Spleen (tissue), 11 donors: ENCODE measurements at regions not wholly inside any gene's neighbourhood (a gene's known extent, or its start where the extent isn't known, plus 50 kb on each side); places are given as distances from the start of the nearest gene placed in this dataset.

Source experiments
- DNase-seq: peaks from one replicate; pipeline ENCODE4 v3.0.0-alpha.2; 2020
- H3K27ac ChIP-seq, 8 donors: fragments of 200-600 bp; sonication (generic) in 7 of 8; 1 replicate in 4 of 8; 2 replicates in 4 of 8; pipeline versions ENCODE4 v1.5.0 to v1.8.0; 2016 to 2021; ENCODE audit warnings: inconsistent platforms in 4 of 8, mild to moderate bottlenecking in 4 of 8, moderate library complexity in 1 of 8
- H3K27me3 ChIP-seq, 7 donors: fragments of 200-600 bp; sonication (generic) in 6 of 7; replicated peaks in 1 of 7; 1 replicate in 4 of 7; 2 replicates in 3 of 7; pipeline versions ENCODE4 v1.5.0 to v1.8.0; 2016 to 2021; ENCODE audit warnings: inconsistent platforms in 3 of 7, mild to moderate bottlenecking in 1 of 7
- H3K36me3 ChIP-seq, 6 donors: fragments of 200-600 bp; sonication (generic) in 5 of 6; 1 replicate in 4 of 6; 2 replicates in 2 of 6; pipeline versions ENCODE4 v1.5.0 to v1.8.0; 2016 to 2021; ENCODE audit warnings: inconsistent platforms in 2 of 6
- H3K4me1 ChIP-seq, 6 donors: fragments of 200-600 bp; sonication (generic) in 5 of 6; 1 replicate in 3 of 6; 2 replicates in 3 of 6; pipeline versions ENCODE4 v1.5.0 to v1.8.0; 2016 to 2021; ENCODE audit warnings: inconsistent platforms in 3 of 6
- H3K4me3 ChIP-seq, 8 donors: fragments of 200-600 bp; sonication (generic) in 7 of 8; 1 replicate in 4 of 8; 2 replicates in 4 of 8; pipeline versions ENCODE4 v1.5.0 to v1.8.0; 2016 to 2021; ENCODE audit warnings: inconsistent platforms in 4 of 8, mild to moderate bottlenecking in 4 of 8, moderate library complexity in 2 of 8
- H3K9me3 ChIP-seq, 8 donors: fragments of 200-600 bp; sonication (generic) in 7 of 8; 1 replicate in 4 of 8; 2 replicates in 4 of 8; pipeline versions ENCODE4 v1.5.0 to v1.8.0; 2016 to 2021; ENCODE audit warnings: inconsistent platforms in 4 of 8
- POLR2A ChIP-seq, 3 donors: fragments of 450-650 bp; IDR thresholded peaks; one replicate each; pipeline ENCODE4 v1.5.1; 2017; ENCODE audit warnings: antibody characterized with exemption in 3 of 3, mild to moderate bottlenecking in 1 of 3
- POLR2AphosphoS5 ChIP-seq, 3 donors: sonication (generic); formaldehyde crosslinking; IDR thresholded peaks; one replicate each; pipeline ENCODE4 v1.5.1; 2017; ENCODE audit warnings: antibody characterized with exemption in 3 of 3
- WGBS, 5 donors: extraction: QIAGEN DNeasy Blood & Tissue Kit in 3 of 5; methylation state at CpG; one replicate each; pipeline versions ENCODE4 v1.1.5 to v1.1.7; 2013 to 2018; 5-methylcytosine and 5-hydroxymethylcytosine counted together
- intact Hi-C: fragments of 100-400 bp; cut with DNase I; formaldehyde crosslinking; loops from one replicate; pipeline ENCODE4 v1.15.0; 2023; ENCODE audit warnings: low total_unique reads
- TF ChIP-seq, protein P1 (sequence below), 11 experiments: fragments of 200-600 bp in 7 of 11; fragments of 450-650 bp in 4 of 11; sonication (generic) in 4 of 11; IDR thresholded peaks in 8 of 11; conservative IDR thresholded peaks in 3 of 11; 1 replicate in 7 of 11; 2 replicates in 4 of 11; pipeline versions ENCODE4 v1.4.0 to v1.8.0; 2016 to 2021; ENCODE audit warnings: antibody characterized with exemption in 11 of 11, inconsistent platforms in 4 of 11, mild to moderate bottlenecking in 1 of 11
- donor health status: healthy with polysubstance abuse.
- donor health status: DM: no; HTN: no; CAD: no; lungs with moderate emphysema.
- donor health status: DM: no; HTN: no; CAD: no.
- donor health status: Bipolar disorder and iron deficiency.
- donor health status: healthy.
- donor health status: DM: no; HTN: no; CAD: no.
- donor health status: DM: yes; HTN: yes; CAD: no.

DNA sequence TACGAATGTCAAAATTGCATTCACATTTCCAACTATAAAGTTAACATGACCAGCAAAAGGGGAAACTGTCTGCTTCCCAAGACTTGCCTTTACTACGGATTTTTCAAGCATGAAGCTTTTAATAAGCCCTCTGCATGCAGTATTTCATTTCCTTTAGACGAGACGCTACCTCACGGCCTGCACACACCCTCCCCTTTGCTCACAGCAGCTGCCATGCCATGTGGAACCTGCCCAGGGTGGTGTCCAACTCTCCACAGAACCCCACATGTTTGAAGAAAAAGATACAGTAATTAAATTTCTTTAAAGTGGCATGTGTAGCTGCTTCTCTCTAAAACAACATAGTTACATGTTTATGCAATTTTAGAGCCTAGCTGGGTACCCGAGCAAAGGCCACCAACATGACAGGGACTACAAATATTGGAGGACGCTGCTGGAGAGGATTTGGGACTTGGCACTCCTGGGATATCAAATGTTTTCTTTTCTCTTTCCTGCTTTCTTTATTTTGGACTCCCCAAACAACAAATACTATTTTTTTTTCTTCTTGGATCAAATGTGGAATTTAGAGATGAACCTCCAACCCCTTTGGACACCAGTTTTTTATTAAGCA lies 256.9 kb upstream of the PCSK5 start:
- Histone ChIP-seq H3K36me3 (no peaks in the 10 kb centered on the region), H3K4me3 (no peak overlapping the region), H3K27ac (no peak overlapping the region), H3K4me1 (no peaks in the 10 kb centered on the region), H3K9me3 (no peaks in the 10 kb centered on the region), H3K27me3 (no peaks in the 10 kb centered on the region)
- 66 to 73% (median 72%) methylated on average over 7 of the region's 7 CpGs for WGBS, 5 donors
- TF ChIP-seq, protein P1, sequence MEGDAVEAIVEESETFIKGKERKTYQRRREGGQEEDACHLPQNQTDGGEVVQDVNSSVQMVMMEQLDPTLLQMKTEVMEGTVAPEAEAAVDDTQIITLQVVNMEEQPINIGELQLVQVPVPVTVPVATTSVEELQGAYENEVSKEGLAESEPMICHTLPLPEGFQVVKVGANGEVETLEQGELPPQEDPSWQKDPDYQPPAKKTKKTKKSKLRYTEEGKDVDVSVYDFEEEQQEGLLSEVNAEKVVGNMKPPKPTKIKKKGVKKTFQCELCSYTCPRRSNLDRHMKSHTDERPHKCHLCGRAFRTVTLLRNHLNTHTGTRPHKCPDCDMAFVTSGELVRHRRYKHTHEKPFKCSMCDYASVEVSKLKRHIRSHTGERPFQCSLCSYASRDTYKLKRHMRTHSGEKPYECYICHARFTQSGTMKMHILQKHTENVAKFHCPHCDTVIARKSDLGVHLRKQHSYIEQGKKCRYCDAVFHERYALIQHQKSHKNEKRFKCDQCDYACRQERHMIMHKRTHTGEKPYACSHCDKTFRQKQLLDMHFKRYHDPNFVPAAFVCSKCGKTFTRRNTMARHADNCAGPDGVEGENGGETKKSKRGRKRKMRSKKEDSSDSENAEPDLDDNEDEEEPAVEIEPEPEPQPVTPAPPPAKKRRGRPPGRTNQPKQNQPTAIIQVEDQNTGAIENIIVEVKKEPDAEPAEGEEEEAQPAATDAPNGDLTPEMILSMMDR (IDR thresholded peaks at IDR 0.05 in 8 of 11, conservative IDR thresholded peaks at IDR 0.05 in 3 of 11) = no peak
- TF ChIP-seq POLR2A (IDR thresholded peaks at IDR 0.05) = no peak
- no peak for TF ChIP-seq POLR2AphosphoS5 (IDR thresholded peaks at IDR 0.05)
- no peak for DNase-seq
- intact Hi-C loops = no loop called here

DNA sequence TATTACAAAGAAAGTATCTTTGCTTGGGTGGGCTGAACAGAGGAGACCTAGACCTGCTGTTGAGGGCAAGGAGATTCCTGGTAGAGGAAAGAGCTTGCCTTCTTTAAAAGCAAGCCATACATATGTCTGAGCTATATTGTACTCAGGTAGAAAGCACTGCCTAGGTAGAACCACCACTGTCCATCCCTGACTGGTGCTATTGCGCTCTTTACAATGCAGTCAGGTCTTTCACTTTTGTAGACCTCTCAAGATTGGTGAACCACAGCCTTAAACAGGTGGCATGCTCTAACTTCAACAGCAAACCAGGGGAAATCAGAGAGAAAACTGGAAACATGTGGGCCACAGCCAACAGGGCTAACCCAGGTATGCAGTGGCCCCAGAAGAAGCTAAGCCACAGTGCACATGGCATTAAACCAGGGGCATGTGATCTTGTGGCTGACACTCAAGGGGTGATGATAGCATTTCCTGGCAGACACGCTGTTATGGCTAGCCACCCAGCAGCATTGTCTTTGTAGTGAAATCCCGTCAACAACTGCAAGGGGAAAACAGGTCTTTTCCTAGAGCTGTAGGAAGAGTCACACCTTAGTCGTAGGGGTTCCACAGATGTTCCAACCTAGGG lies 253.9 kb upstream of the PCSK5 start:
- DNase-seq = no peak
- intact Hi-C loops = no loop called here
- H3K9me3 ChIP-seq = no peaks in the 10 kb centered on the region
- TF ChIP-seq, protein P1 (IDR thresholded peaks at IDR 0.05 in 8 of 11, conservative IDR thresholded peaks at IDR 0.05 in 3 of 11) = no peak
- TF ChIP-seq POLR2A (IDR thresholded peaks at IDR 0.05) (no peak), POLR2AphosphoS5 (IDR thresholded peaks at IDR 0.05) (no peak)
- no peaks in the 10 kb centered on the region for H3K36me3 ChIP-seq
- no peaks in the 10 kb centered on the region for H3K27me3 ChIP-seq
- H3K27ac ChIP-seq = no peak overlapping the region
- no peaks in the 10 kb centered on the region for H3K4me1 ChIP-seq
- H3K4me3 ChIP-seq = no peak overlapping the region
- WGBS, 5 donors = 60 to 71% (median 67%) methylated on average over 4 of the region's 4 CpGs

DNA sequence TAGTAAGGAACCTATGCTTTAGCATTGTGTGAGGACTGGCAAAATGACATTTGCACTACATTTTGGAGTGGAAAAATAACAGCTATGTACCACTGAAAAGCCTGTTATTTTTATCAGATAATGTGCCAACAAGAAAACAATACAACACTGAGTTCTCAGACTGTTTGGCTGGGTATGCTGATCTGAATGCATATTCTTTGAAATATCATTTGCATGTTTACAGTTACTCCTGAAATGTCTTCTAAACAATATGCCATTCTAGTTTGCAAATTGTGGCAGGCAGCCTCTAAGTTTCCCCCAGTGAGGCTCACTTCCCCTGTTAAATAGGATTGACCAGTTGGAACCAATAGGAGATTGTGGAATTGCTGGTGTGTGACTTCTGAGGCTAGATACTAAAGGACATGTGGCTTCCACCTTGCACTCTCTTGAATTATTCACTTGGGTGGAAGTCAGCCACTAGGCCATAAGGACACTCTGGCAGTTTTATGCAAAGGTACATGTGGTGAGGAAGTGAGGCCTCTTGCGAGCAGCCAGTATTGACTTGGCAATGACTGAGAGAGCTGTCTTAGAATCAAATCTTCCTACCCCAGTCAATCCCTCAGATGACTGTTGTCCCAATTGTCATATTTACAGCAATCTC lies 250.4 kb upstream of the PCSK5 start:
- H3K27me3 ChIP-seq = no peaks in the 10 kb centered on the region
- no peak overlapping the region for H3K4me3 ChIP-seq
- H3K27ac ChIP-seq = no peak overlapping the region
- no peaks in the 10 kb centered on the region for H3K9me3 ChIP-seq
- 65 to 90% (median 86%) methylated on average over 1 of the region's 1 CpG for WGBS, 5 donors
- no peak for DNase-seq
- H3K4me1 ChIP-seq = no peaks in the 10 kb centered on the region
- no peak for TF ChIP-seq POLR2A (IDR thresholded peaks at IDR 0.05)
- TF ChIP-seq, protein P1 (IDR thresholded peaks at IDR 0.05 in 8 of 11, conservative IDR thresholded peaks at IDR 0.05 in 3 of 11) = no peak
- TF ChIP-seq POLR2AphosphoS5 (IDR thresholded peaks at IDR 0.05) = no peak
- intact Hi-C loops = no loop called here
- no peaks in the 10 kb centered on the region for H3K36me3 ChIP-seq

DNA sequence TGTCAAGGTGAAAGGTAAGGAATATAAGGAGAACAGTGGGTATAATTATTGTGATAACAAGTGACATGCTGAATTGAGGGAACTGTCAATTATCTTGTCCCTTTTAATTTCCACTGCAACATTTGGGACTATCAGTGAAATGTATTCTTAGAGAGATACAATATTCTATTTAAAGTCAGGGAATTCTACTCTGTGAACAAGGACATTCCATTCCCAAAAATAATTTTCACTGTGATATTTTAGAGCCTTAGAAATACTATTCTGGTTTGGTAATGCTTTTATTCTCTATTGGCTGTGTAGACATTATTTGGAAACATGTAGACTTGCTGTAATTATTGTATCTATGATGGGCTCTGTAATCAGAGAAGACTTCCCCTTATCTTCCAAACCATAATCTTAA lies 248.0 kb upstream of the PCSK5 start:
- Histone ChIP-seq H3K27me3 (no peaks in the 10 kb centered on the region), H3K9me3 (no peaks in the 10 kb centered on the region), H3K36me3 (no peaks in the 10 kb centered on the region), H3K4me1 (no peaks in the 10 kb centered on the region), H3K4me3 (no peak overlapping the region), H3K27ac (no peak overlapping the region)
- DNase-seq = no peak
- TF ChIP-seq POLR2A (IDR thresholded peaks at IDR 0.05) (no peak), POLR2AphosphoS5 (IDR thresholded peaks at IDR 0.05) (no peak)
- TF ChIP-seq, protein P1 (IDR thresholded peaks at IDR 0.05 in 8 of 11, conservative IDR thresholded peaks at IDR 0.05 in 3 of 11) = no peak
- intact Hi-C loops = no loop called here
